Fibroblast of upper back skin (primary cell): ENCODE measurements at regions not wholly inside any gene's neighbourhood (a gene's known extent, or its start where the extent isn't known, plus 50 kb on each side); places are given as distances from the start of the nearest gene placed in this dataset.
A peak's percentile ranks its signal among the peaks of the same experiment; 100 is the strongest.

Source experiments
- DNase-seq: peaks from one replicate; pipeline ENCODE4 v3.0.0-alpha.2; 2013

DNA sequence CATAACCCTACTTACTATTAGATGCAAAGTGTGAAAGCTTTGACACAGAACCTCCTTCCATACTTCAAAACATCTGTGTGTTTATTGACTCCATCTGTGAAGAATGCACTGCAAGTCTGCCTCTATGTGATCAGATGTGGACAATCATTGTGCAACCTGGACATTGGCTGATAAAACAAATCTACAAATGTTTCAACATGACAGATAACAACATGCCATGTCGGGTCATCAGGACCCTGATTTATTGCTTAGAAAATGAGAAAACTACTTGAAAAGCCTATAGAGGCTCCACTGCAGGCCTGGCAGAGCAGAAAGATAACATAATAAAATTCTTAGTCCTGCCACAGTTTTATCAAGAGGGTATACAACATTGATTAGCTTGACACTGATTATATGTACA lies 1286.4 kb downstream of the GRIK2 start:
- DNase-seq = no peak

DNA sequence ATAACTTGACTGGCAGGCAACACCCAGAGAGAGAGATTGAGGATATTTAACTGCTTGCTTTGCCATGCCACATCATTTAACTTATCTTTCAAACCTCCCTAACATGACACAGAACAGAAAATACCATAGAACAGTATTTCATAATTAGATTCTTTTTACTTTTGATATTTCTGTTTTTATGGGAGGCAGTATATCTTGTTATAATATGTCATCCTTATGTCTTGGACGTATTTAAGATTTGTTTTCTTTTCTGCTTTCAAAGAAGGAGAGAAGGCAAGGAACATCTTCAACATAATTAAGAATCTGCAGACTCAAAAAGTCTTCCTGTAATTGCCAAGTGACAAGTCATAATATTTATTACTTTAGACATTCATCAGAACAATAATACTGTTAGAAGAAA lies 1283.7 kb downstream of the GRIK2 start:
- DNase-seq = no peak

- no peak for DNase-seq
Measured at GRCh38 chr6:102670735-102671134, 1277.2 kb downstream of the GRIK2 start.

DNA sequence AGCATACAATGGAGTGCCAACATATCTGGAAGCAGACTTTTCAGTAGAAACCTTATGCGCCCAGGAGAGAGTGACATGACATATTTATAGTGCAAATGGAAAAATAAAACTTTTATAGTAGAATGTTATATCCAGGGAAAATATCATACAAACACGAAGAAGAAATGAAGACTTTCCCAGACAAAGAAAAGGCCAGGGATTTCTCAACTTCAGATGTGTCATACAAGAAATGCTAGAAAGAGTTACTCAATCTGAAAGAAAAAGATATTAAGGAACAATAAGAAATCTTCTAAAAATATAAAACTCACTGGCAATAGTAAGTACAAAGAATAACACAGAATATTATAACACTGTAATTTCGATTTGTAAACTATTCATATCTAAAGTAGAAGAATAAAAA lies 1269.3 kb downstream of the GRIK2 start:
- no peak for DNase-seq

- no peak for DNase-seq
Measured at GRCh38 chr6:102660303-102660702, 1266.8 kb downstream of the GRIK2 start.

- DNase-seq = no peak
Measured at GRCh38 chr6:102655823-102656222, 1262.3 kb downstream of the GRIK2 start.

GRCh38 chr6:102641426-102641825 lies 1247.9 kb downstream of the GRIK2 start:
- no peak for DNase-seq

DNA sequence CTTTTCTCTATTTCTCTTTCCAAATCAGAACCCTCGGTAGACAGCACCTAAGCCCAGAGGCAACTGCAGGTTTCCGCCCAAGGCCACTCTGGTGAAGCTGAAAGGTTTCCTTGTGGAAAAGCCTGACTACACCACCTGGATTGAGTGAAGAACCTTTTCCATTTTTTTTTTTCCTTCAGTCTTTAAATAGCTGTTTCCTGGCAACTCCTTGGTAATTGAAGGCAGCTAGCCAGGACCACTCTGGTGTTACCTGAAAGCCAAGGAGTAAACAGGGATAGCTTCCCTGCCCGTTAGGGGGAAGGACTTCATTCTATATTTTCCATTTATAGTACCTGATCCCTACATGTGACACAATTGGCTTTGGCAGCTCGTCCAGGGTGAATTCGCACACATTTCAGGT lies 1238.4 kb downstream of the GRIK2 start:
- DNase-seq = no peak

- DNase-seq = no peak
Measured at GRCh38 chr6:102623201-102623600, 1229.7 kb downstream of the GRIK2 start.

GRCh38 chr6:102619585-102619984 lies 1226.1 kb downstream of the GRIK2 start:
- peak; percentile 27 for DNase-seq

DNA sequence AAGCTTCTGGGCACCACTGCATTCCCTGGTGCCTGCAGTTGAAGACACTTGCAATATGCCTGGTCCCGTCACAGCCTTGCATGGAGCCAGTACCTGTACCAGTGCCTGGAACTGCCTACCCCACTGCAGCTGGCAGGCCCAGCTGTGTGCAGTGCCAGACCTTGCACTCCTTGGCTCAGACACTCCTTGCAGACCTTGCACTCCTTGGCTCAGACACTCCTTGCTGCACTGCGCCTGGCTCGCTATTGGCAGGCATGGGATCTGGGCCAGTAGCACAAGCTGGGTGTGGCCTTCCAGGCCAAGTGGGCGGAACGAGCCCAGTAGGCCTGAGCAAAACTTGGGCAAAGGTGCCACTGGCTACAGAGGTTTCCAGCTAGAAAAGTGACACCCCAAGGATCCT lies 1189.1 kb downstream of the GRIK2 start:
- no peak for DNase-seq

GRCh38 chr6:102581378-102582124 lies 1188.0 kb downstream of the GRIK2 start:
- no peak for DNase-seq

DNA sequence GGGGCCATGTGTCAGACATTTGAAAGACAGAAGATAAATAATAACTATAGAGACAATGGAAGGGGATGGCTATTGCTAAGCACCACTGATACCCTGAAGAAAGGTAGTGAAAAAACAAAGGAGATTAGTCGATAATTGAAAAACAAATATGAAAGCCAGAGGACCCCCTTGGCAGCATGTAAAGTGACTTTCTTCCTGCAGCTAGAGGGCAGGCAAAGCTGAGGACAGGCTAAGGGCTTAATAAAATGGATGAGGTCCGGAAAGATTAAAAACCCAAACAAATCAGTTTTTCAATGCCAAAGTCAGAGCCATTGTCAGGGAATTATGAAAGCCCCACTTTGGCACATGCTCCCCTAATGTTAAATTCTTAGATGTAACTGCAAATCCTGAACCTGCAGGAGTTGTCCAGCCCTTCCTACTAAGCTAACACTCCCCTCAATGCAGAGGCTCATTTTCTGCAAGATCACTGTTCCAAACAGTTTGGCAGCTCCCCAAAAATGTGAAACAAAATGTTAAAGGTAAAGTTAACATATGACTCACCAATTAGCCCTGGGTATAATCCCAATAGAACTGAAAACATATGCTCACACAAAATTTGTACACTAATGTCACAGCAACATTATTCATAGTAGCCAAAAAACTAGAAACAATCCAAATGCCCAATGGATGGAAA lies 1177.9 kb downstream of the GRIK2 start:
- peak; percentile 45 for DNase-seq

GRCh38 chr6:102562713-102563112 lies 1169.2 kb downstream of the GRIK2 start:
- DNase-seq = no peak

- DNase-seq = no peak
Measured at GRCh38 chr6:102553214-102553613, 1159.7 kb downstream of the GRIK2 start.

- DNase-seq = no peak
Measured at GRCh38 chr6:102549221-102549874, 1155.8 kb downstream of the GRIK2 start.

- DNase-seq = no peak
Measured at GRCh38 chr6:102525336-102525735, 1131.8 kb downstream of the GRIK2 start.

DNA sequence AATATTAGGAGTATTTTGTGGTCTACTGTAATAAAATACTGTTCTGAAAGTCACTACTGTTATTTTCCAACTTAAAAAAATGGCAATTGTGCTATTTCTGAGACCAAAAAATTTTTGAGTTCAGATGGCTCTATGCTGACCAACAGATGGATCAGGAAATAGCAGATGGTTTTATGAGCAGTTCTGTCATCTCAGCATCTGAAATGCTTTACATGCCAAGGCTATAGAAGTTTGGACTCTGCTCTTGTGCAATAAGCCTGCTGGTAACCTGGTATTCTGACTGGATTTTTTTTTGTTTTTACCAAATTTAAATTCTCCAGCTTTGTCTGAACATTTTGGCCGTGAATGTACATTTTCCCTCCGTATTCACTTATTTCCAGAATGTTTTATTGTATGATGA lies 1127.5 kb downstream of the GRIK2 start:
- DNase-seq = peak; percentile 13

GRCh38 chr6:102517506-102517905 lies 1124.0 kb downstream of the GRIK2 start:
- DNase-seq = no peak

GRCh38 chr6:102501615-102502014 lies 1108.1 kb downstream of the GRIK2 start:
- no peak for DNase-seq

GRCh38 chr6:102494808-102495207 lies 1101.3 kb downstream of the GRIK2 start:
- no peak for DNase-seq

DNA sequence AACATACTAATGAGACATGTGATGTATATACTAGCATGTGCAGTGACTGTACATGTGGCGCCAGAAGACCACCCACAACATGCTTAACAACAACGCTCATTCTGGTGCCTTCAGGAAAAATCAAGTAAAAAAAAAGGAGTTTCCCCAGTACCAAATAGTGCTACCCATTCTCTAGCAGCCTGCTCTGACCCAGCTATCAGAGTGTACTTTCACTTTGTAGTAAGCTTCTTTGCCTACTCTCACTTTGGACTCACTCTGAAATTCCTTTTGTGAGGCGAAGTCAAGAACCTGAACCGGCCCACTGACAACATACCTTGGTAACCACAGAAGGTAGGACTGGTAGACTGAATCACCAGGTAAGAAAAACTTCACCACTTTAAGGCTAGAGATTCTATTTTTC lies 1100.0 kb downstream of the GRIK2 start:
- DNase-seq = no peak

- DNase-seq = peak; percentile 81
Measured at GRCh38 chr6:102488729-102489128, 1095.2 kb downstream of the GRIK2 start.

DNA sequence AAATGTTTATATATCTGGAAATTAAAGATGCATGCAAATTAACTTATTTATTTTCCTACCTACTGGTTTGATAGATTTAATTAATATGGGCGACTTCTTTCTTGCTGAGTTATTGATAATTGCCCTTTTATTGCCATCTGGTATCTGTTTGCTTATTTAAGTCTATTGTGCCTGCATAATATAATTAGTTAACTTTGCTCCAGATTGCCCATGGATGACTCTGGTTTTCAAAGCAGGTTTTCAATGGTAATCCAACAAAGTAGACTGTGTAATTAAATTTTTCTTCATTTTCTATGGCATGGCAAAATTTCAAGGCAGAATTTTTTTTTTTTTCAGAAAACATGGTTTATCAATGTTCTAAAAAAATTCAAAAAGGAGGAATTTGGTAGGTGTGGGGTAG lies 1092.0 kb downstream of the GRIK2 start:
- DNase-seq = no peak
